HG03025 (cell line): ENCODE measurements at regions not wholly inside any gene's neighbourhood (a gene's known extent, or its start where the extent isn't known, plus 50 kb on each side); places are given as distances from the start of the nearest gene placed in this dataset.

ENCODE experiments used
- ATAC-seq: cut with Tn5 transposase; IDR thresholded peaks from one replicate; pipeline ENCODE4 v1.9.1; 2021; ENCODE audit warnings: mild to moderate bottlenecking, moderate library complexity; ENCODE audit not compliant: unreplicated experiment, low FRiP score

DNA sequence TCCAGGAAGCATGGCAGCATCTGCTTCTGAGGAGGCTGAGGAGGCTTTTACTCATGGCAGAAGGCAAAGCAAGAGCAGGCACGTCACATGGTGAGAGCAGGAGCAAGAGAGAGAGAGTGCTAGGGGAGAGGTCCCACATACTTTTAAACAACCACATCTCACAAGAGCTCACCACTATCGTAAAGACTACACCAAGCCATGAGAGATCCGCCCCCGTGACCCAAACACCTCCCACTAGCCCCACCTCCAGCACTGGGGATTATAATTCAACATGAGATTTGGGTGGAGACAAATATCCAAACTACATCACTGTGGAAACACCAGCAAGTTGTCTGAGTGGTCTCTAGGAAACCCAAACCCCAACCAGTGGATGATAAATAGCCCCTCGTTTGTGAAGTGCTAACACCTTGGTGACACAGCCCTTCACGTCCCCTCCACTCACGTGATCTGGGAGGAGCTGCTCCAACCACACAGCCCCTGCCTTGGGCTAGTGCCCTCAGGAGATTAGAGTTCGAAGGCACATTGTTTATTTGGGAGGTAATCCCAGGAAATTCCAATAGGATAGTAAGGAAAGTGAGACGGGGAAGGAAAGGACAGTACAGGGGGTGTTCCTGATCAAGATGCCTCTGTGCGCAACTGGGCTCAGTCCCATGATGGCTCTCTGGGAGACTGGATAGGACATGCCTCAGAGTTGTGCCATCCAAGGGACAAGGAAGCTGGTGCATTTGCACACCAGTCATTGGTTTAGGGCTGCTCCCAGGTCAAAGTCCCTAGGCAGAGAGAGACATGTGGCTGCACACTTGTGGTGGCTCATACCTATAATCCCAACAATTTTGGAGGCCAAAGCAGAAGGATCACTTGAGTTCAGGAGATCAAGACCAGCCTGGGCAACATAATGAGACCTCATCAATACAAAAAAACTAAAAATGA is 80.6 kb upstream of the CTNNB1 start:
- no peak for ATAC-seq

DNA sequence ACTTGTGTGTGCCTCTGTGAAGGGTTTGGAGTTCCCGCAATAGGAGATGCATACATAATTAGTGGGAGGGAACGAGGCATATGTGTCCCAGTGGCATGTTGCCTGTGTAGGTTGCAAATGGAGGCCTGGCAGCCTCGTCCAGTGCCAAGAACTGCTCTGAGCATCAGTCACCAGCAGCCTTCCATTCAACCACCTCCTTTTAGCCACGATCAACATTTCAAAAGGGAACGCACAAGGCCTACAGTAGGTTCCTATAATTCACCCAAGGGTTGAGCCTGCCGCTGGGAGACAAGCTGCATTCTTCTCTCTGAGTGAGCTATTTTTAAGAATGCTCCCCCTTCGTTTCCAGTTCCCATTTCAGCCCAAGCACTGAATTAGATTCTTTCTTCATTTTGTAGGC is 78.8 kb upstream of the CTNNB1 start:
- no peak for ATAC-seq

- no peak for ATAC-seq
Observed at GRCh38 chr3:41125258-41125657, 74.0 kb upstream of the CTNNB1 start.

- ATAC-seq = no peak
Observed at GRCh38 chr3:41126472-41126871, 72.8 kb upstream of the CTNNB1 start.

GRCh38 chr3:41126961-41127360 is 72.3 kb upstream of the CTNNB1 start:
- ATAC-seq = no peak

GRCh38 chr3:41127414-41127813 is 71.9 kb upstream of the CTNNB1 start:
- ATAC-seq = no peak

- no peak for ATAC-seq
Observed at GRCh38 chr3:41129731-41130130, 69.6 kb upstream of the CTNNB1 start.

GRCh38 chr3:41131224-41131623 is 68.1 kb upstream of the CTNNB1 start:
- ATAC-seq = no peak

DNA sequence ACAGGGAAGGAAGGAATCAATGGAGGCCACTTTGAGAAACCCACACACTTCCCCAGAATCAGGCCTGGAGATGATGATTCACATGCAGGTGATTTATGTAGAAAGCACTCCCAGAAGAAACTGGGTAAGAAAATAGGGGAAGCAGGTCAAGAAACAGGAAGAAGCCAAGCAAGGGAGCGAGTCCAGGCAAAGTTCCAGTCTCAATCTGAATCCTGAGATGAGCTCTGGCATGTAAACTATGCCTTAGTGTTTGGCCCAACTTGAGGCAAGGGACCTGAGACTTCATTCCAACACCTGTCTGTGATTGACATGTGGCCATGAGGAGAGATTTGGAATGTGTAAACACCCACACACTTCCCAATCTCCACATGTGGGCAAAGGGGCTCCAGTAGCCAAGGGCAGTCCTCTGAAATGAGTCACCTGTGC is 61.6 kb upstream of the CTNNB1 start:
- no peak for ATAC-seq

DNA sequence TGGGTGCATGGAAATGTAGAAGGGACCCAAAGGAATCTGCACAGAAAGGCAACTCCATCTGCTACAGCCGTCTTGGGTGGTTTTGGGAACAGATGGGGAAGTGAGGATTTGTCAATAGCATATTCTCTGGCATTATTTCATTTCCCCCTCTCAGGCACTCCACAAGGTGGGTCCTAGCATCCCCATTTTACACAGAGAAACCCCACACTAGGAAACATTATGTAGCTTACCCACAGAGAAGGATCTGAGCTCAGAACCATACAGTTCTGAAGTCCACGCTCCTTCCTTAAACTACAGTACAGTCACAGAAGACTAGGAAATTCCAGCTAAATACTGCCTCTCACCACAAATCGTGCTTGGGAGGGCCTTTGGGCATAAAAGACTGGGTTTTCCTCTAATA is 61.2 kb upstream of the CTNNB1 start:
- ATAC-seq = no peak

GRCh38 chr3:41138601-41139000 is 60.7 kb upstream of the CTNNB1 start:
- ATAC-seq = no peak

- no peak for ATAC-seq
Observed at GRCh38 chr3:41140242-41140641, 59.1 kb upstream of the CTNNB1 start.

DNA sequence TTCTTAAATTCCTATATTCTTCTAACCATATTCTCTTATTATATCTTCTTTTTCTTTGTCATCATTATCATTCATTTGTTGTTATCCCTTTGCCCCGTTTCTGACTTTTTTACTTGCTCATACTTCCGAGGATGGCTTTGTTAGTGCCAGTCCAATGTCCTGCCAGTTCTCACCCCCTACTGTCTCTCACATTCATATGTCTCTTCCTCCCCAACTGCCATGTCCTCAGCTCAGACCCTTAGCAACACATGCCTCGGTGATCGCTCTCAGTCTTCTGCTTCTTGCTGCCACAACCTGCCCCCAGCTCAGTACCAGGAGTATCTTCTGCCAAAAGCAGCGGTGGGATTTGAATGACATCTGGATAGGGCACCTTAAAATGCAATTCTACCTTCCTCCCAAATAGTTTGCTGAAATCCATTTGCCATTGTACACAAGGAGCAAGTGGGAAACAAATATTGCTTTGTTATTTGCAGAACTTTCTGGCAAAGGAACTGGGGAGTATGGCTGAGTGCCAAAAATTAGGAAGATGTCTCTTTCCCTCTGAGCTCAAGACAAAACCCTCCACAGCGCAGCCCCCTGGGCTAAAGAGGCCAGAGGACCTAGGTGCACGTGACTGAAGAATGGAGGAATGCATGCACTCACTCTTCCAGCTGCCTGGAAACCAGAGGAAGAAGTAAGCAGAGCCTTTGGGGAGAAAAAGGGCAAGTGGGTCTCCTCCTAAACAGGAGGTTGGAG is 57.7 kb upstream of the CTNNB1 start:
- ATAC-seq = no peak

- ATAC-seq = no peak
Observed at GRCh38 chr3:41143421-41144031, 55.8 kb upstream of the CTNNB1 start.

- no peak for ATAC-seq
Observed at GRCh38 chr3:41144631-41145030, 54.7 kb upstream of the CTNNB1 start.

DNA sequence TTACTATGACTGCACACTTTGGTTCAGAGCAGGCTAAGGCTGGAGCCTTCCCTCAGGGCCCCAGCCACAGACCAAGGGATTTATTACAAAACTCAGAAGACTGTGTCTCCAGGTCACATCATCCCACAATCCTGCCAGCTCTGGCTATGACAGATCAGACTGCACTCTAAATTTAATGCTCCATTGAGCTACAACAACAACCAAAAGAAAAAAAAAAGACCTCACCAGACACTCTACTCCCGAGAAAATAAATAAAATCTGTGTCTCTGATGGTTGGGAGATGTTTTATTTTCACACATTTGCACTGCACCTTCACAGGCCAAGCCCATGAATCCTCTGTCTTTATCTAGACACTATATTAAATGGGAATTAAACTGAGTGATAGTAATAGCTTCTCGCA is 50.8 kb upstream of the CTNNB1 start:
- ATAC-seq = no peak

DNA sequence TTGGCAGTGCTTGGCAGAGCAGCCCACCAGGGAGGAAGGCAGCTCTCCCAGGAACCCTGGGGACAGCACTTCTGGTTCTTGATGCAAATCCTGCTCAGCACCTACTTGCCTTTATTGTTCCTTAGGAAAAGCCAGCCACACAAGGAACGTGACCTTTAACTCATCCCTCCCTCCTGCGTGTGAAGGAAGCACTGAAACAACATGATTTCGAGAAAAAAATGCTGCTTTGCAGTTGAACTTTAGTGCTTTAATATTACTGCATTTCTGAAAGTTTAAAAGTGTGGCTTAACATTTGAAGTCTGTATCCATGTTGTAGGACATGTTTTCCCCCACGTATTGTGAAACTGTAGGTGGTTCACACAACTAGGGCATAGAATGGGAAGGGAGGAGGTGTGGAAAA is 50.4 kb upstream of the CTNNB1 start:
- no peak for ATAC-seq
